ENCODE measurements at regions not wholly inside any gene's neighbourhood (a gene's known extent, or its start where the extent isn't known, plus 50 kb on each side); places are given as distances from the start of the nearest gene placed in this dataset.

DNA sequence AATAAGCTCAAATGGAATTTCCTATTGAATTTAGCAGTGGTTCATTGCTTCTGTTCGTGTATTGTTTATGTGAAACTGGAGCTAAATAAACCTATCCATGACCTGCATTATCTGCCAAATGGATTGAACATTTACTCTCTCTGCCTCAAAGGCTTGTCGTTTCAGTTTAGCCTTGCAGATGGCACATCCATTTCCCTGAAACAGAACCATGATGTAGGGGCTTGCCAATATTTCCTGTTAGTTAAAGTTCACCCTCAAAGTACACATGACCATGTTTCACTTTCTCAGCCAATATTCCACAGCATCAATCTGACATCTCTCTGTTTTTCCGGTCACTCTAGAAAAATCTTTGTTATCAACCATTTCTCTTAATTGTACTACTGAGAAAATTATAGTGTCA lies 545.3 kb downstream of the TAF11L14 start:
- TF ChIP-seq CTCF (conservative IDR thresholded peaks at IDR 0.05; ENCODE audit: low read depth in 2 of 2) (no peak), EZH2 (IDR thresholded peaks at IDR 0.05; ENCODE audit: low read depth, unreplicated experiment) (no peak), EZH2phosphoT487 (IDR thresholded peaks at IDR 0.05; ENCODE audit: unreplicated experiment) (no peak), ZNF331 (CRISPR knock-in tag; IDR thresholded peaks at IDR 0.05; ENCODE audit: low read depth) (no peak), POLR2AphosphoS5 (IDR thresholded peaks at IDR 0.05; ENCODE audit: low read depth) (no peak), JUNB (IDR thresholded peaks at IDR 0.05; ENCODE audit: unreplicated experiment) (no peak), STAT1 (IDR thresholded peaks at IDR 0.05; ENCODE audit: unreplicated experiment) (no peak), CREB1 (CRISPR knock-in tag; IDR thresholded peaks at IDR 0.05; ENCODE audit: low read depth) (no peak), REST (IDR thresholded peaks at IDR 0.05; ENCODE audit: unreplicated experiment) (no peak), NANOG (IDR thresholded peaks at IDR 0.05; ENCODE audit: borderline replicate concordance) (no peak)
- TF ChIP-seq, protein P1, sequence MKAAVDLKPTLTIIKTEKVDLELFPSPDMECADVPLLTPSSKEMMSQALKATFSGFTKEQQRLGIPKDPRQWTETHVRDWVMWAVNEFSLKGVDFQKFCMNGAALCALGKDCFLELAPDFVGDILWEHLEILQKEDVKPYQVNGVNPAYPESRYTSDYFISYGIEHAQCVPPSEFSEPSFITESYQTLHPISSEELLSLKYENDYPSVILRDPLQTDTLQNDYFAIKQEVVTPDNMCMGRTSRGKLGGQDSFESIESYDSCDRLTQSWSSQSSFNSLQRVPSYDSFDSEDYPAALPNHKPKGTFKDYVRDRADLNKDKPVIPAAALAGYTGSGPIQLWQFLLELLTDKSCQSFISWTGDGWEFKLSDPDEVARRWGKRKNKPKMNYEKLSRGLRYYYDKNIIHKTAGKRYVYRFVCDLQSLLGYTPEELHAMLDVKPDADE (IDR thresholded peaks at IDR 0.05) = no peak
